H54 (cell line): ENCODE measurements at regions not wholly inside any gene's neighbourhood (a gene's known extent, or its start where the extent isn't known, plus 50 kb on each side); places are given as distances from the start of the nearest gene placed in this dataset.
"Not testable (repeated sequence)": the region's sequence is repeated elsewhere in the genome, so short reads cannot be mapped to it uniquely, and the experiment has no call there.

Experiments
- DNase-seq: peaks from one replicate; pipeline ENCODE4 v3.0.0; 2011; ENCODE audit warnings: low spot score, mixed read lengths; ENCODE audit not compliant: insufficient read length
- FAIRE-seq: peaks from 3 replicates; lab custom pipeline; 2011; peaks lifted over from hg19 to GRCh38; lab: Jason Lieb, UNC
- POLR2A ChIP-seq: IDR thresholded peaks from 2 replicates; pipeline ENCODE4 v1.6.1; 2011; ENCODE audit warnings: low read depth, mild to moderate bottlenecking, low read length

- no peak for TF ChIP-seq POLR2A
- DNase-seq (no peak), FAIRE-seq (no peak)
These were observed 98.3 kb upstream of the SFRP2 start for GRCh38 chr4:153887217-153887616.

DNA sequence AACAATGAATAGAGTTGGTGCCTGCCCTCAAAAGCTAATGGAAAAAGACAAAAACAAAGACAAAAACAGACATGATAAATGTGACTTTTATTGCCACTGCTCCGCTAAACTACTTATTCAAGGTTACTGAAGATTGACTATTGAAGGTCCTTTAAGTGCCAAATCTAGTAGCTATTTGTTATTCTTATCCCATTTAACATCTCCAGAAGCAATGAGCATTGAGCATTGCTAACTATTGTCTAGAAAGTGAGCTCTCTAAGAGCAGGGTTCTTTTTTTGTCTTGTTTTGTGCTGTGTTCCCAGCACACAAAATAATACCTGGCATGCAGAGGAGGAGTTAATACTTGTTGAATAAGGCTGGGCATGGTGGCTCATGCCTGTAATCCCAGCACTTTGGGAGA lies 95.4 kb upstream of the SFRP2 start:
- no peak for TF ChIP-seq POLR2A
- DNase-seq, result no peak
- FAIRE-seq, result no peak

GRCh38 chr4:153880983-153881382 lies 92.1 kb upstream of the SFRP2 start:
- TF ChIP-seq POLR2A, result no peak
- FAIRE-seq, result no peak
- DNase-seq, result no peak

DNA sequence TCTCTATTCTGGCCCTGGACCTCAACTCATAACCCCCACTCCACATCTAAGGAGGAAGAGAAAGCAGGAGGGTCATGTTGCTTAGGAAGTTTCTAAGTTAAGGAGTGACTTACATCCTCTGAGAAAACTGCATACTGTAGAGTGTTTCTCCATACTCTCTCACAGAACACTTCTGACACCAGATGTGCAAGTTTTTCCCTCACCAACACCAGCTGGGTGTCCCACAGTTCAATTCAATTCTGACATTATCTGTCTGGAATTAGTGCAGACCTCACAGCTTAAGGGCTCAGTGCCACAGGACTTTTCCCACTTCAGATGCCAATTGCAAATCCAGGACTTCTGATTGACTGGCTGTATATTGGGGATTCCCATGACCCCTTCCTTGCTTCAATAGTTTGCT lies 89.0 kb upstream of the SFRP2 start:
- no peak for DNase-seq
- FAIRE-seq, result no peak
- no peak for TF ChIP-seq POLR2A

- DNase-seq (no peak), FAIRE-seq (no peak)
- TF ChIP-seq POLR2A, result no peak
These were observed 84.9 kb upstream of the SFRP2 start for GRCh38 chr4:153873741-153874140.

GRCh38 chr4:153866766-153867165 lies 77.9 kb upstream of the SFRP2 start:
- FAIRE-seq, DNase-seq: not testable (repeated sequence)

- FAIRE-seq (no peak), DNase-seq (no peak)
- TF ChIP-seq POLR2A, result no peak
These were observed 63.6 kb upstream of the SFRP2 start for GRCh38 chr4:153852501-153852900.

- no peak for TF ChIP-seq POLR2A
- FAIRE-seq (no peak), DNase-seq (no peak)
These were observed 61.8 kb upstream of the SFRP2 start for GRCh38 chr4:153850533-153851280.

DNA sequence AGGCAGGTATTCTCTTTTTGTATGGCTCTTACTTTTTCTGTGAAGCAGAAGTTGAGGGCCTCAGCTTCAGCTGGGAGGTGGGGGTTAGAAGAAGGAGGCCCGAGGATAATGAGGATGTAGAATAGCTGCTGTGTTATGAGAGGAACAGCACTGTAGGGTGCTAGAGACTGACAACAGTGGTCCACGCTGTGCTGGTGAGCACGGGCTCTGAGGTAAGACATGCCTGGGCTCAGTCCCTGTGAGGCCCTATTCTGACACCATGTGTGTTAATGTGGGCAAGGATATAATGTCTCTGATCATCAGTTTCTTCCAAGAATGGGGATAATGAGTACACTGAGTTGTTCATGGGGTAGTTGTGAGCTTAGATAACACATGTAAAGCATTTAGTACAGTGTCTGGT lies 55.3 kb upstream of the SFRP2 start:
- no peak for DNase-seq
- no peak for TF ChIP-seq POLR2A
- FAIRE-seq, result no peak
